Right lobe of liver (tissue), 4 donors: ENCODE measurements at regions not wholly inside any gene's neighbourhood (a gene's known extent, or its start where the extent isn't known, plus 50 kb on each side); places are given as distances from the start of the nearest gene placed in this dataset.

Experiments
- CTCF ChIP-seq, 4 donors: fragments of 200-600 bp in 3 of 4; fragments of 450-650 bp in 1 of 4; IDR thresholded peaks; one replicate each; pipeline versions ENCODE4 v1.5.1 to v1.8.0; 2016 to 2022; ENCODE audit warnings: antibody characterized with exemption in 4 of 4, mild to moderate bottlenecking in 2 of 4
- POLR2A ChIP-seq: fragments of 450-650 bp; IDR thresholded peaks from one replicate; pipeline ENCODE4 v1.6.1; 2017; ENCODE audit warnings: antibody characterized with exemption, mild to moderate bottlenecking
- donor health status: DM: no; HTN: no; CAD: no.
- donor health status: DM: no; HTN: no; CAD: no.
- donor health status: DM: no; HTN: yes; CAD: no.

- TF ChIP-seq CTCF (IDR thresholded peaks at IDR 0.05) (no peak), POLR2A (no peak)
Observed at GRCh38 chr11:115580927-115581680, 76.9 kb upstream of the CADM1 start.
